ENCODE measurements at regions not wholly inside any gene's neighbourhood (a gene's known extent, or its start where the extent isn't known, plus 50 kb on each side); places are given as distances from the start of the nearest gene placed in this dataset.
"Not testable (repeated sequence)": the region's sequence is repeated elsewhere in the genome, so short reads cannot be mapped to it uniquely, and the experiment has no call there.

GRCh38 chr15:96612917-96613316, 282.4 kb downstream of the NR2F2 start:
- no peak overlapping the region for H3K4me3 ChIP-seq (ENCODE audit: low read length in 2 of 2)
- H3K9ac ChIP-seq (ENCODE audit: low read depth in 1 of 2, low read length in 2 of 2) = no peak overlapping the region
- H3K27ac ChIP-seq (ENCODE audit: low read depth in 2 of 2, low read length in 2 of 2) = no peak overlapping the region
- no peaks in the 10 kb centered on the region for H3K9me3 ChIP-seq (ENCODE audit: control insufficient read depth in 2 of 2, low read length in 2 of 2)
- no peaks in the 10 kb centered on the region for H3K27me3 ChIP-seq (ENCODE audit: control insufficient read depth in 2 of 2, insufficient read depth in 2 of 2, low read length in 2 of 2)
- H3K4me1 ChIP-seq (ENCODE audit: control insufficient read depth in 2 of 2, insufficient read depth in 2 of 2, low read length in 2 of 2) = no peaks in the 10 kb centered on the region
- H3K36me3 ChIP-seq (ENCODE audit: control insufficient read depth in 2 of 2, insufficient read depth in 2 of 2, low read length in 2 of 2) = no peaks in the 10 kb centered on the region

- Histone ChIP-seq H3K9ac (ENCODE audit: low read depth in 1 of 2, low read length in 2 of 2) (no peak overlapping the region), H3K4me1 (ENCODE audit: control insufficient read depth in 2 of 2, insufficient read depth in 2 of 2, low read length in 2 of 2) (no peaks in the 10 kb centered on the region), H3K27ac (ENCODE audit: low read depth in 2 of 2, low read length in 2 of 2) (no peak overlapping the region), H3K36me3 (ENCODE audit: control insufficient read depth in 2 of 2, insufficient read depth in 2 of 2, low read length in 2 of 2) (no peaks in the 10 kb centered on the region), H3K4me3 (ENCODE audit: low read length in 2 of 2) (no peak overlapping the region), H3K9me3 (ENCODE audit: control insufficient read depth in 2 of 2, low read length in 2 of 2) (no peaks in the 10 kb centered on the region), H3K27me3 (ENCODE audit: control insufficient read depth in 2 of 2, insufficient read depth in 2 of 2, low read length in 2 of 2) (no peaks in the 10 kb centered on the region)
Observed at GRCh38 chr15:96619174-96619573, 288.7 kb downstream of the NR2F2 start.

- Histone ChIP-seq H3K9me3 (ENCODE audit: control insufficient read depth in 2 of 2, low read length in 2 of 2) (no peaks in the 10 kb centered on the region), H3K36me3 (ENCODE audit: control insufficient read depth in 2 of 2, insufficient read depth in 2 of 2, low read length in 2 of 2) (no peaks in the 10 kb centered on the region), H3K4me1 (ENCODE audit: control insufficient read depth in 2 of 2, insufficient read depth in 2 of 2, low read length in 2 of 2) (no peaks in the 10 kb centered on the region), H3K27me3 (ENCODE audit: control insufficient read depth in 2 of 2, insufficient read depth in 2 of 2, low read length in 2 of 2) (no peaks in the 10 kb centered on the region), H3K27ac (ENCODE audit: low read depth in 2 of 2, low read length in 2 of 2) (no peak overlapping the region), H3K9ac (ENCODE audit: low read depth in 1 of 2, low read length in 2 of 2) (no peak overlapping the region), H3K4me3 (ENCODE audit: low read length in 2 of 2) (no peak overlapping the region)
Observed at GRCh38 chr15:96622714-96623113, 292.2 kb downstream of the NR2F2 start.

- Histone ChIP-seq H3K27me3 (ENCODE audit: control insufficient read depth in 2 of 2, insufficient read depth in 2 of 2, low read length in 2 of 2) (no peaks in the 10 kb centered on the region), H3K36me3 (ENCODE audit: control insufficient read depth in 2 of 2, insufficient read depth in 2 of 2, low read length in 2 of 2) (no peaks in the 10 kb centered on the region), H3K4me3 (ENCODE audit: low read length in 2 of 2) (no peak overlapping the region), H3K9ac (ENCODE audit: low read depth in 1 of 2, low read length in 2 of 2) (no peak overlapping the region), H3K27ac (ENCODE audit: low read depth in 2 of 2, low read length in 2 of 2) (no peak overlapping the region), H3K9me3 (ENCODE audit: control insufficient read depth in 2 of 2, low read length in 2 of 2) (no peaks in the 10 kb centered on the region), H3K4me1 (ENCODE audit: control insufficient read depth in 2 of 2, insufficient read depth in 2 of 2, low read length in 2 of 2) (no peaks in the 10 kb centered on the region)
Observed at GRCh38 chr15:96625256-96625655, 294.8 kb downstream of the NR2F2 start.

GRCh38 chr15:96627031-96627568, 296.6 kb downstream of the NR2F2 start:
- Histone ChIP-seq H3K36me3 (ENCODE audit: control insufficient read depth in 2 of 2, insufficient read depth in 2 of 2, low read length in 2 of 2) (no peaks in the 10 kb centered on the region), H3K4me1 (ENCODE audit: control insufficient read depth in 2 of 2, insufficient read depth in 2 of 2, low read length in 2 of 2) (no peaks in the 10 kb centered on the region), H3K4me3 (ENCODE audit: low read length in 2 of 2) (no peak overlapping the region), H3K27ac (ENCODE audit: low read depth in 2 of 2, low read length in 2 of 2) (no peak overlapping the region), H3K9me3 (ENCODE audit: control insufficient read depth in 2 of 2, low read length in 2 of 2) (no peaks in the 10 kb centered on the region), H3K27me3 (ENCODE audit: control insufficient read depth in 2 of 2, insufficient read depth in 2 of 2, low read length in 2 of 2) (no peaks in the 10 kb centered on the region), H3K9ac (ENCODE audit: low read depth in 1 of 2, low read length in 2 of 2) (no peak overlapping the region)

- Histone ChIP-seq H3K4me3 (ENCODE audit: low read length in 2 of 2) (no peak overlapping the region), H3K27ac (ENCODE audit: low read depth in 2 of 2, low read length in 2 of 2) (no peak overlapping the region), H3K9ac (ENCODE audit: low read depth in 1 of 2, low read length in 2 of 2) (no peak overlapping the region), H3K36me3 (ENCODE audit: control insufficient read depth in 2 of 2, insufficient read depth in 2 of 2, low read length in 2 of 2) (no peaks in the 10 kb centered on the region), H3K4me1 (ENCODE audit: control insufficient read depth in 2 of 2, insufficient read depth in 2 of 2, low read length in 2 of 2) (no peaks in the 10 kb centered on the region), H3K27me3 (ENCODE audit: control insufficient read depth in 2 of 2, insufficient read depth in 2 of 2, low read length in 2 of 2) (no peaks in the 10 kb centered on the region), H3K9me3 (ENCODE audit: control insufficient read depth in 2 of 2, low read length in 2 of 2) (no peaks in the 10 kb centered on the region)
Observed at GRCh38 chr15:96629511-96629910, 299.0 kb downstream of the NR2F2 start.

DNA sequence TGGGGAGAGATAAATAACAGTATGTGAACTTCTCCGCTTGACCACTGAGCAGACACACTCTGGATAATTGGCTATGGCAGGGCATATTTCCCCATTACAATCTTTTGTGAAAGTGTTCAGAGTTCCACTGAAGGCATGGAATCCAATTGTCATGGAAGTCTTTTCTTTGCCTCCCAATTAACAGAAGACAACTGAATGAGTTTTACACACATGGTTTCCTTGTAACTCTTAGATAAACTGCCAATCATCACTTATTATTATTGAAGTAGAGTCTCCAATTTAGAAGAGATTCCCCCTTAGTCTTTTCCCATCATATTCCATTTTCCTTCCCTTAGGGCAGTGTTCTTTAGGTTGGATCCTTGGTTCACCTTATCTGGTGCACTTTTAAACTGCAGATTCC, 308.3 kb downstream of the NR2F2 start:
- Histone ChIP-seq H3K4me1 (ENCODE audit: control insufficient read depth in 2 of 2, insufficient read depth in 2 of 2, low read length in 2 of 2) (no peaks in the 10 kb centered on the region), H3K9me3 (ENCODE audit: control insufficient read depth in 2 of 2, low read length in 2 of 2) (no peaks in the 10 kb centered on the region), H3K27ac (ENCODE audit: low read depth in 2 of 2, low read length in 2 of 2) (no peak overlapping the region), H3K36me3 (ENCODE audit: control insufficient read depth in 2 of 2, insufficient read depth in 2 of 2, low read length in 2 of 2) (no peaks in the 10 kb centered on the region), H3K27me3 (ENCODE audit: control insufficient read depth in 2 of 2, insufficient read depth in 2 of 2, low read length in 2 of 2) (no peaks in the 10 kb centered on the region), H3K4me3 (ENCODE audit: low read length in 2 of 2) (no peak overlapping the region), H3K9ac (ENCODE audit: low read depth in 1 of 2, low read length in 2 of 2) (no peak overlapping the region)

DNA sequence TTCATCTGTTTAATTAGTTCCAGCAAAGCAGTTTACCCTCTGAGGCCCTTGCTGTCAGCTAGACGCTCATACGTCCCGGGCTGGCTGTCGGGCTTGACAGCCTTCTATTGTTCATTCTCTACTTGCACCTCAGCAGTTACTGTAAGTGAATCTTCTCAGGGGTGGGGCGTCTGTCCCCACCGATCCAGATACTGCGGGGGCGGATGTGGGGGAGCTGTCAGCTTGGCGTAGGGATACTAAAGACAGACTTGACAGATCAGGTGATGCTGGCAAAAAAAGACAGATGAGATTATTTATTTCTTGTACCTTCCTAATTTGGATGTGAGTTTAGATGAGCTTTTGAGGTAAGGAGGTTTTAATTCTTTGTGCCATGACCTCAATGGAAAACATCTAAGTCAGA, 315.3 kb downstream of the NR2F2 start:
- Histone ChIP-seq H3K4me3 (ENCODE audit: low read length in 2 of 2) (no peak overlapping the region), H3K9me3 (ENCODE audit: control insufficient read depth in 2 of 2, low read length in 2 of 2) (no peaks in the 10 kb centered on the region), H3K27ac (ENCODE audit: low read depth in 2 of 2, low read length in 2 of 2) (no peak overlapping the region), H3K9ac (ENCODE audit: low read depth in 1 of 2, low read length in 2 of 2) (no peak overlapping the region), H3K36me3 (ENCODE audit: control insufficient read depth in 2 of 2, insufficient read depth in 2 of 2, low read length in 2 of 2) (no peaks in the 10 kb centered on the region), H3K4me1 (ENCODE audit: control insufficient read depth in 2 of 2, insufficient read depth in 2 of 2, low read length in 2 of 2) (no peaks in the 10 kb centered on the region), H3K27me3 (ENCODE audit: control insufficient read depth in 2 of 2, insufficient read depth in 2 of 2, low read length in 2 of 2) (no peaks in the 10 kb centered on the region)

DNA sequence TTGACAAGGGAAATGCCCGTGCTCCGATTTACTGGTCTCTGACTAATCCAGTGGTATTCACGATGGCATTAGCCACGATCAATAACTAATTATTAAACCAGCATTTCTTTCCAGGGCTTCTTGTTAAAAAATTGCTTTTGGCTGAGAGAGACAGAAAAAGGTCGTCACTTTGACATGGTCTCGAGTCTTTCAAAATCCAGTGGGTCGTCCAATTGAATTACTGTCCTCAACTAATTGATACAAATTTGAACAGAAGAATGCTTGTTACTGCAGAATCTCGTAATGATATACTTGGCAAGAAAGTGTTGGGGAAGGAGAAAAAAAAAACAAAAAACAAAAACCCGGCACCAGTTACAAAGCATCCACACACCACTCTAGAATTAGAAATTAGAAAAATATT, 318.4 kb downstream of the NR2F2 start:
- Histone ChIP-seq H3K9ac (ENCODE audit: low read depth in 1 of 2, low read length in 2 of 2) (no peak overlapping the region), H3K27ac (ENCODE audit: low read depth in 2 of 2, low read length in 2 of 2) (no peak overlapping the region), H3K4me3 (ENCODE audit: low read length in 2 of 2) (no peak overlapping the region), H3K9me3 (ENCODE audit: control insufficient read depth in 2 of 2, low read length in 2 of 2) (no peaks in the 10 kb centered on the region), H3K36me3 (ENCODE audit: control insufficient read depth in 2 of 2, insufficient read depth in 2 of 2, low read length in 2 of 2) (no peaks in the 10 kb centered on the region), H3K27me3 (ENCODE audit: control insufficient read depth in 2 of 2, insufficient read depth in 2 of 2, low read length in 2 of 2) (no peaks in the 10 kb centered on the region), H3K4me1 (ENCODE audit: control insufficient read depth in 2 of 2, insufficient read depth in 2 of 2, low read length in 2 of 2) (no peaks in the 10 kb centered on the region)

- no peak overlapping the region for H3K4me3 ChIP-seq (ENCODE audit: low read length in 2 of 2)
- H3K9me3 ChIP-seq (ENCODE audit: control insufficient read depth in 2 of 2, low read length in 2 of 2) = no peaks in the 10 kb centered on the region
- no peaks in the 10 kb centered on the region for H3K27me3 ChIP-seq (ENCODE audit: control insufficient read depth in 2 of 2, insufficient read depth in 2 of 2, low read length in 2 of 2)
- H3K27ac ChIP-seq (ENCODE audit: low read depth in 2 of 2, low read length in 2 of 2) = no peak overlapping the region
- H3K9ac ChIP-seq (ENCODE audit: low read depth in 1 of 2, low read length in 2 of 2) = no peak overlapping the region
- H3K4me1 ChIP-seq (ENCODE audit: control insufficient read depth in 2 of 2, insufficient read depth in 2 of 2, low read length in 2 of 2) = no peaks in the 10 kb centered on the region
- no peaks in the 10 kb centered on the region for H3K36me3 ChIP-seq (ENCODE audit: control insufficient read depth in 2 of 2, insufficient read depth in 2 of 2, low read length in 2 of 2)
Observed at GRCh38 chr15:96657096-96657495, 326.6 kb downstream of the NR2F2 start.

GRCh38 chr15:96666979-96667378, 336.5 kb downstream of the NR2F2 start:
- H3K27ac ChIP-seq (ENCODE audit: low read depth in 2 of 2, low read length in 2 of 2); H3K9ac ChIP-seq (ENCODE audit: low read depth in 1 of 2, low read length in 2 of 2); H3K9me3 ChIP-seq (ENCODE audit: control insufficient read depth in 2 of 2, low read length in 2 of 2); H3K4me1 ChIP-seq (ENCODE audit: control insufficient read depth in 2 of 2, insufficient read depth in 2 of 2, low read length in 2 of 2); H3K36me3 ChIP-seq (ENCODE audit: control insufficient read depth in 2 of 2, insufficient read depth in 2 of 2, low read length in 2 of 2); H3K27me3 ChIP-seq (ENCODE audit: control insufficient read depth in 2 of 2, insufficient read depth in 2 of 2, low read length in 2 of 2); H3K4me3 ChIP-seq (ENCODE audit: low read length in 2 of 2): not testable (repeated sequence)
